ENCODE measurements at regions not wholly inside any gene's neighbourhood (a gene's known extent, or its start where the extent isn't known, plus 50 kb on each side); places are given as distances from the start of the nearest gene placed in this dataset.

- H3K27me3 ChIP-seq (ENCODE audit: low read length) = no peaks in the 10 kb centered on the region
- H3F3A ChIP-seq (ENCODE audit: insufficient read depth) = no peaks in the 10 kb centered on the region
- no peaks in the 10 kb centered on the region for H3K9me2 ChIP-seq (replicated peaks; ENCODE audit: insufficient read depth, low read length)
- H3K4me3 ChIP-seq (ENCODE audit: insufficient read depth, low read length, poor library complexity, severe bottlenecking) = no peak overlapping the region
- no peak overlapping the region for H2AFZ ChIP-seq (ENCODE audit: low read depth, low read length, severe bottlenecking)
- TF ChIP-seq CTCF (IDR thresholded peaks at IDR 0.05; ENCODE audit: insufficient read depth, low read length, poor library complexity, severe bottlenecking) (no peak), EZH2phosphoT487 (conservative IDR thresholded peaks at IDR 0.05; ENCODE audit: low read length) (no peak)
- no peaks in the 10 kb centered on the region for H3K79me2 ChIP-seq (ENCODE audit: insufficient read depth, low read length)
- no peak overlapping the region for H3K27ac ChIP-seq (ENCODE audit: low read depth, low read length)
- H3K9ac ChIP-seq (ENCODE audit: low read length) = no peak overlapping the region
- no peaks in the 10 kb centered on the region for H4K20me1 ChIP-seq (ENCODE audit: low read depth, low read length)
- no peaks in the 10 kb centered on the region for H3K9me3 ChIP-seq (ENCODE audit: insufficient read depth, low read length)
- no peak overlapping the region for H3K4me2 ChIP-seq (ENCODE audit: low read depth, low read length, poor library complexity, severe bottlenecking)
- no peaks in the 10 kb centered on the region for H3K36me3 ChIP-seq (ENCODE audit: low read length)
These were observed 463.4 kb upstream of the PROK2 start for GRCh38 chr3:72248389-72248761.

- Histone ChIP-seq H3K9me3 (ENCODE audit: insufficient read depth, low read length) (no peaks in the 10 kb centered on the region), H3K9ac (ENCODE audit: low read length) (no peak overlapping the region), H3K4me3 (ENCODE audit: insufficient read depth, low read length, poor library complexity, severe bottlenecking) (no peak overlapping the region), H3K79me2 (ENCODE audit: insufficient read depth, low read length) (no peaks in the 10 kb centered on the region), H4K20me1 (ENCODE audit: low read depth, low read length) (no peaks in the 10 kb centered on the region), H3K36me3 (ENCODE audit: low read length) (no peaks in the 10 kb centered on the region), H2AFZ (ENCODE audit: low read depth, low read length, severe bottlenecking) (no peak overlapping the region), H3K4me2 (ENCODE audit: low read depth, low read length, poor library complexity, severe bottlenecking) (no peak overlapping the region), H3K27me3 (ENCODE audit: low read length) (no peaks in the 10 kb centered on the region), H3F3A (ENCODE audit: insufficient read depth) (no peaks in the 10 kb centered on the region), H3K27ac (ENCODE audit: low read depth, low read length) (no peak overlapping the region), H3K9me2 (replicated peaks; ENCODE audit: insufficient read depth, low read length) (no peaks in the 10 kb centered on the region)
- TF ChIP-seq EZH2phosphoT487 (conservative IDR thresholded peaks at IDR 0.05; ENCODE audit: low read length) (no peak), CTCF (IDR thresholded peaks at IDR 0.05; ENCODE audit: insufficient read depth, low read length, poor library complexity, severe bottlenecking) (no peak)
These were observed 462.9 kb upstream of the PROK2 start for GRCh38 chr3:72247645-72248388.

GRCh38 chr3:72247126-72247525 lies 462.2 kb upstream of the PROK2 start:
- TF ChIP-seq EZH2phosphoT487 (conservative IDR thresholded peaks at IDR 0.05; ENCODE audit: low read length) (no peak), CTCF (IDR thresholded peaks at IDR 0.05; ENCODE audit: insufficient read depth, low read length, poor library complexity, severe bottlenecking) (no peak)
- H2AFZ ChIP-seq (ENCODE audit: low read depth, low read length, severe bottlenecking) = no peak overlapping the region
- H3K36me3 ChIP-seq (ENCODE audit: low read length) = no peaks in the 10 kb centered on the region
- H3K9ac ChIP-seq (ENCODE audit: low read length) = no peak overlapping the region
- H3K9me2 ChIP-seq (replicated peaks; ENCODE audit: insufficient read depth, low read length) = no peaks in the 10 kb centered on the region
- no peaks in the 10 kb centered on the region for H3K79me2 ChIP-seq (ENCODE audit: insufficient read depth, low read length)
- H3K4me2 ChIP-seq (ENCODE audit: low read depth, low read length, poor library complexity, severe bottlenecking) = no peak overlapping the region
- no peaks in the 10 kb centered on the region for H4K20me1 ChIP-seq (ENCODE audit: low read depth, low read length)
- H3F3A ChIP-seq (ENCODE audit: insufficient read depth) = no peaks in the 10 kb centered on the region
- no peak overlapping the region for H3K27ac ChIP-seq (ENCODE audit: low read depth, low read length)
- no peaks in the 10 kb centered on the region for H3K9me3 ChIP-seq (ENCODE audit: insufficient read depth, low read length)
- no peaks in the 10 kb centered on the region for H3K27me3 ChIP-seq (ENCODE audit: low read length)
- H3K4me3 ChIP-seq (ENCODE audit: insufficient read depth, low read length, poor library complexity, severe bottlenecking) = no peak overlapping the region

All from SU-DHL-6 (cell line).